ENCODE measurements at regions not wholly inside any gene's neighbourhood (a gene's known extent, or its start where the extent isn't known, plus 50 kb on each side); places are given as distances from the start of the nearest gene placed in this dataset.

GRCh38 chr2:72037261-72037666 lies 110.4 kb downstream of the CYP26B1 start (continued):
- TF ChIP-seq ZNF609 (CRISPR knock-in tag; IDR thresholded peaks at IDR 0.05; ENCODE audit: borderline replicate concordance) = no peak
- TF ChIP-seq ZNF717 (CRISPR knock-in tag; IDR thresholded peaks at IDR 0.05) = no peak

GRCh38 chr2:72036595-72036994 lies 111.1 kb downstream of the CYP26B1 start:
- Histone ChIP-seq H3K9me3 (replicated peaks; ENCODE audit: control insufficient read depth, insufficient read depth, low read depth, low read length) (no peaks in the 10 kb centered on the region), H3K36me3 (ENCODE audit: control insufficient read depth, insufficient read depth, low read length) (no peaks in the 10 kb centered on the region), H3K79me2 (ENCODE audit: control insufficient read depth, insufficient read depth, low read length) (no peaks in the 10 kb centered on the region), H3K9me1 (ENCODE audit: control insufficient read depth, insufficient read depth, low read length) (no peaks in the 10 kb centered on the region), H3K4me3 (no peak overlapping the region), H3K27ac (ENCODE audit: extremely low read depth, low read depth, low read length) (no peak overlapping the region), H3K4me2 (ENCODE audit: insufficient read depth, low read length) (no peak overlapping the region), H4K20me1 (replicated peaks; ENCODE audit: control insufficient read depth, insufficient read depth, low read length) (no peaks in the 10 kb centered on the region), H2AFZ (ENCODE audit: low read depth, low read length) (no peak overlapping the region), H3K4me1 (replicated peaks in 1 of 2; ENCODE audit: control insufficient read depth in 2 of 2, insufficient read depth in 2 of 2, low read length in 2 of 2) (no peaks in the 10 kb centered on the region; a peak in 1 of 5 replicates), H3K9ac (ENCODE audit: insufficient read depth in 1 of 2, low read depth in 2 of 2, low read length in 2 of 2) (no peak overlapping the region), H3K27me3 (ENCODE audit: control insufficient read depth in 2 of 2, insufficient read depth in 2 of 2, low read length in 2 of 2) (peaks cover 0 to 14% of the 10 kb centered on the region in 2 experiments; a peak in 2 of 5 replicates)
- ChIA-PET CTCF (ENCODE audit: low intra/inter-chr PET ratio) (no interaction called here), POLR2A (no interaction called here)
- intact Hi-C loops (cut with micrococcal nuclease) = no loop called here
- ATAC-seq (no peak), FAIRE-seq (no peak), DNase-seq (ENCODE audit: extremely low read depth in 1 of 4, low spot score in 3 of 4) (no peak)
- TF ChIP-seq RNF2 (IDR thresholded peaks at IDR 0.05) = no peak
- TF ChIP-seq ZNF134 (CRISPR knock-in tag; conservative IDR thresholded peaks at IDR 0.05) = no peak
- no peak for TF ChIP-seq HMGXB4 (CRISPR knock-in tag; IDR thresholded peaks at IDR 0.05)
- TF ChIP-seq DNMT1 (IDR thresholded peaks at IDR 0.05) = no peak
- no peak for TF ChIP-seq POU5F1 (IDR thresholded peaks at IDR 0.05; ENCODE audit: borderline replicate concordance, low read depth, low read length, partially characterized antibody)
- no peak for TF ChIP-seq MED1 (CRISPR knock-in tag; IDR thresholded peaks at IDR 0.05; ENCODE audit: borderline replicate concordance)
- no peak for TF ChIP-seq BRD4 (IDR thresholded peaks at IDR 0.05)
- no peak for TF ChIP-seq TAF15 (IDR thresholded peaks at IDR 0.05; ENCODE audit: low read depth, low read length)
- TF ChIP-seq ZNF280B (CRISPR knock-in tag; IDR thresholded peaks at IDR 0.05) = no peak
- WGBS (ENCODE audit: insufficient coverage, low coverage, missing lambda C conversion rate) = 5% methylated on average over 4 of the region's 6 CpGs
- no TSS peak for BruUV-seq (replicated peaks)
- in situ Hi-C loops (cut with MboI) = no loop called here

Data from K562 (cell line).